Activated CD4-positive, CD25-positive, alpha-beta regulatory T cell (primary cell): ENCODE measurements at regions not wholly inside any gene's neighbourhood (a gene's known extent, or its start where the extent isn't known, plus 50 kb on each side); places are given as distances from the start of the nearest gene placed in this dataset.

Experiments
- DNase-seq, 4 experiments: peaks; one replicate each; lab custom pipeline; 2025; lab: John Stamatoyannopoulos, UW

- DNase-seq, result no peak
These were observed 457.9 kb downstream of the FGF9 start for GRCh38 chr13:22128441-22129408.

GRCh38 chr13:22130254-22130653, 459.4 kb downstream of the FGF9 start:
- DNase-seq, result no peak

GRCh38 chr13:22134261-22134660, 463.4 kb downstream of the FGF9 start:
- no peak for DNase-seq

GRCh38 chr13:22135446-22135845, 464.6 kb downstream of the FGF9 start:
- DNase-seq, result no peak

- no peak for DNase-seq
These were observed 466.6 kb downstream of the FGF9 start for GRCh38 chr13:22137361-22138050.

- no peak for DNase-seq
These were observed 468.1 kb downstream of the FGF9 start for GRCh38 chr13:22138947-22139346.

GRCh38 chr13:22141716-22142115, 470.8 kb downstream of the FGF9 start:
- no peak for DNase-seq

GRCh38 chr13:22143671-22144070, 472.8 kb downstream of the FGF9 start:
- DNase-seq, result no peak

GRCh38 chr13:22144806-22145205, 473.9 kb downstream of the FGF9 start:
- no peak for DNase-seq

- no peak for DNase-seq
These were observed 477.3 kb downstream of the FGF9 start for GRCh38 chr13:22148187-22148586.

- no peak for DNase-seq
These were observed 481.9 kb downstream of the FGF9 start for GRCh38 chr13:22152751-22153150.

- no peak for DNase-seq
These were observed 483.2 kb downstream of the FGF9 start for GRCh38 chr13:22154041-22154440.

GRCh38 chr13:22161871-22162270, 491.0 kb downstream of the FGF9 start:
- DNase-seq, result no peak

- DNase-seq, result no peak
These were observed 492.0 kb downstream of the FGF9 start for GRCh38 chr13:22162889-22163288.

- DNase-seq, result no peak
These were observed 497.7 kb downstream of the FGF9 start for GRCh38 chr13:22168437-22169190.

- DNase-seq, result no peak
These were observed 498.6 kb downstream of the FGF9 start for GRCh38 chr13:22169473-22169872.

- DNase-seq, result no peak
These were observed 502.7 kb downstream of the FGF9 start for GRCh38 chr13:22173610-22174009.

- DNase-seq, result no peak
These were observed 504.4 kb downstream of the FGF9 start for GRCh38 chr13:22175241-22175640.

- DNase-seq, result no peak
These were observed 504.9 kb downstream of the FGF9 start for GRCh38 chr13:22175815-22176214.

- DNase-seq, result no peak
These were observed 506.2 kb downstream of the FGF9 start for GRCh38 chr13:22176968-22177520.

GRCh38 chr13:22178878-22179277, 508.0 kb downstream of the FGF9 start:
- no peak for DNase-seq

GRCh38 chr13:22187329-22187728, 516.5 kb downstream of the FGF9 start:
- DNase-seq, result no peak
